ENCODE measurements at regions not wholly inside any gene's neighbourhood (a gene's known extent, or its start where the extent isn't known, plus 50 kb on each side); places are given as distances from the start of the nearest gene placed in this dataset.

- DNase-seq (ENCODE audit: low read depth), result no peak
Measured at GRCh38 chr20:58565461-58566175, 50.4 kb upstream of the APCDD1L start.

Data from renal cortical epithelial cell (primary cell).